ENCODE measurements at regions not wholly inside any gene's neighbourhood (a gene's known extent, or its start where the extent isn't known, plus 50 kb on each side); places are given as distances from the start of the nearest gene placed in this dataset.
"Not testable (repeated sequence)": the region's sequence is repeated elsewhere in the genome, so short reads cannot be mapped to it uniquely, and the experiment has no call there.

GRCh38 chr17:71106056-71106455 is 936.7 kb downstream of the KCNJ2 start:
- H3K4me3 ChIP-seq (ENCODE audit: low read length); H3K27me3 ChIP-seq (ENCODE audit: control insufficient read depth, insufficient read depth, low read length); H3K9me3 ChIP-seq (ENCODE audit: control insufficient read depth, insufficient read depth, low read length); DNase-seq (ENCODE audit: low read depth, low spot score); H3K36me3 ChIP-seq (ENCODE audit: control insufficient read depth, insufficient read depth, low read length); H3K27ac ChIP-seq (ENCODE audit: low read length); H3K4me1 ChIP-seq (ENCODE audit: control insufficient read depth, insufficient read depth, low read length): not testable (repeated sequence)

GRCh38 chr17:71107136-71107535 is 937.8 kb downstream of the KCNJ2 start:
- no peak for DNase-seq (ENCODE audit: low read depth, low spot score)
- H3K4me1 ChIP-seq (ENCODE audit: control insufficient read depth, insufficient read depth, low read length) = no peaks in the 10 kb centered on the region
- WGBS (ENCODE audit: insufficient coverage, insufficient read length) = no CpG with 5 or more reads among the region's 1 CpG

DNA sequence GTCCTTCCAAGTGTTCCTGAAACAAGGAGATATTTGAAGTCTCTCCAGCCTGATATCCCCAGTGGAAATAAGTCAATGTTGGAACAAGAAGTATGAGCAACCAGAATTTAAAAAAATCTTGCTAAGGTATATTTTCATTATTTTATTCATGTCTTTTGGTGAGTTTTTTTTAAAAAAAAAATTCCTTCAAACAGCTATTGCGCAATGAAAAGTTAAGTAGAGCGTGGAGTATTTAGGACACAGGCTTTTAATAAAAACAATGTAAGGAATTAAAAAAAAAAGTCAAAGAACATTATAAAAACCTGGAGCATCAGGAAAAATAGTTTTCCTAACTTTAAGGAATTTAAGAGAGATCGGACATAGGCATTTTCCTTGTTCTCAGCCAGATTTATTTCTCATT is 940.4 kb downstream of the KCNJ2 start:
- no CpG with 5 or more reads among the region's 3 CpGs for WGBS (ENCODE audit: insufficient coverage, insufficient read length)
- no peak overlapping the region for H3K27ac ChIP-seq (ENCODE audit: low read length)
- no peaks in the 10 kb centered on the region for H3K4me1 ChIP-seq (ENCODE audit: control insufficient read depth, insufficient read depth, low read length)
- H3K9me3 ChIP-seq (ENCODE audit: control insufficient read depth, insufficient read depth, low read length) = no peaks in the 10 kb centered on the region
- no peak overlapping the region for H3K4me3 ChIP-seq (ENCODE audit: low read length)
- no peaks in the 10 kb centered on the region for H3K27me3 ChIP-seq (ENCODE audit: control insufficient read depth, insufficient read depth, low read length)
- H3K36me3 ChIP-seq (ENCODE audit: control insufficient read depth, insufficient read depth, low read length) = no peaks in the 10 kb centered on the region
- DNase-seq (ENCODE audit: low read depth, low spot score) = no peak

More at GRCh38 chr17:71107136-71107535, 937.8 kb downstream of the KCNJ2 start:
- no peak overlapping the region for H3K4me3 ChIP-seq (ENCODE audit: low read length)
- H3K27ac ChIP-seq (ENCODE audit: low read length) = no peak overlapping the region
- H3K9me3 ChIP-seq (ENCODE audit: control insufficient read depth, insufficient read depth, low read length) = no peaks in the 10 kb centered on the region
- H3K27me3 ChIP-seq (ENCODE audit: control insufficient read depth, insufficient read depth, low read length) = no peaks in the 10 kb centered on the region
- no peaks in the 10 kb centered on the region for H3K36me3 ChIP-seq (ENCODE audit: control insufficient read depth, insufficient read depth, low read length)

- H3K36me3 ChIP-seq (ENCODE audit: control insufficient read depth, insufficient read depth, low read length) = no peaks in the 10 kb centered on the region
- H3K9me3 ChIP-seq (ENCODE audit: control insufficient read depth, insufficient read depth, low read length) = no peaks in the 10 kb centered on the region
- H3K4me1 ChIP-seq (ENCODE audit: control insufficient read depth, insufficient read depth, low read length) = no peaks in the 10 kb centered on the region
- no peaks in the 10 kb centered on the region for H3K27me3 ChIP-seq (ENCODE audit: control insufficient read depth, insufficient read depth, low read length)
- WGBS (ENCODE audit: insufficient coverage, insufficient read length) = no CpG with 5 or more reads among the region's 3 CpGs
- H3K4me3 ChIP-seq (ENCODE audit: low read length) = no peak overlapping the region
- no peak for DNase-seq (ENCODE audit: low read depth, low spot score)
- H3K27ac ChIP-seq (ENCODE audit: low read length) = no peak overlapping the region
Observed at GRCh38 chr17:71110326-71110725, 941.0 kb downstream of the KCNJ2 start.

GRCh38 chr17:71111460-71111859 is 942.1 kb downstream of the KCNJ2 start:
- Histone ChIP-seq H3K27me3 (ENCODE audit: control insufficient read depth, insufficient read depth, low read length) (no peaks in the 10 kb centered on the region), H3K9me3 (ENCODE audit: control insufficient read depth, insufficient read depth, low read length) (no peaks in the 10 kb centered on the region), H3K27ac (ENCODE audit: low read length) (no peak overlapping the region), H3K36me3 (ENCODE audit: control insufficient read depth, insufficient read depth, low read length) (no peaks in the 10 kb centered on the region), H3K4me3 (ENCODE audit: low read length) (no peak overlapping the region), H3K4me1 (ENCODE audit: control insufficient read depth, insufficient read depth, low read length) (no peaks in the 10 kb centered on the region)
- no peak for DNase-seq (ENCODE audit: low read depth, low spot score)
- WGBS (ENCODE audit: insufficient coverage, insufficient read length) = no CpG with 5 or more reads among the region's 2 CpGs

DNA sequence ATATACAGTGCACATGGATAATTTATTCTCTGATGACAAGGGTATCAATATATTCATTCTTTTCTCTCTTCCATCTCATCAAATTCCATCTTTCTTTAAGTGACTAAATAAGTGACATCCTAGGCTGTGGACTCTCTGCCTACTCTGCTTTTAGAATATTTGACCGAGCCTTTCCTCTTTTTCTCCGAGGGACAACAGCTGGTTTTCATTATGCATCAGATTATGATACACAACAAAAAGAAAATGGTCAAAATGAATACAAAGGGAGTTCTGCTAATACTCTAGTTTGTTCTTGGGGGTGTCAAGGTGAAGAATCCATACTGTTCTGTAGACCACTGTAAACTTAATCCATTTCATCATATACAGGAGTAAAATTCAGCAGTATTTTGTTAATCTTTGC is 942.6 kb downstream of the KCNJ2 start:
- H3K36me3 ChIP-seq (ENCODE audit: control insufficient read depth, insufficient read depth, low read length) = no peaks in the 10 kb centered on the region
- no peak overlapping the region for H3K4me3 ChIP-seq (ENCODE audit: low read length)
- H3K9me3 ChIP-seq (ENCODE audit: control insufficient read depth, insufficient read depth, low read length) = no peaks in the 10 kb centered on the region
- no peaks in the 10 kb centered on the region for H3K27me3 ChIP-seq (ENCODE audit: control insufficient read depth, insufficient read depth, low read length)
- H3K27ac ChIP-seq (ENCODE audit: low read length) = no peak overlapping the region
- WGBS (ENCODE audit: insufficient coverage, insufficient read length) = no CpG with 5 or more reads among the region's 2 CpGs
- H3K4me1 ChIP-seq (ENCODE audit: control insufficient read depth, insufficient read depth, low read length) = no peaks in the 10 kb centered on the region
- no peak for DNase-seq (ENCODE audit: low read depth, low spot score)

DNA sequence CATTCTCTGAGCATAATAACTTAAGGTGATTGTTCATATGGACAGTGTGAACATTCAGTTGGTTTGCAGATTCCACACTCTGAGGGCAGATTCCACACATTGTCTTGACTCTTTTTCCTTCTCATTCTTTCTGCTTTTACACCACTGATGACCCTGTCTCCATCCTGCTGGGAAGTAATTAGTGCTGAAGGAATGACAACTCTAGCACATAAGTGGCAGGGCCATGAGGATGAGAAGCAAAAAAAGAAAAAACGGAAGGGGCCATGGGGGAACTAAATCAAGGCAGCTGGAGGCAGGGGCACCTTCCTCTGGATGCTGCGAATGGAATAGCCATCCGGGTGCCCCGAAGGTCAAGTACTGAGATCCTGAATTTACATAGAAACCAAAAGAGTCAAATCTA is 944.0 kb downstream of the KCNJ2 start:
- no CpG with 5 or more reads among the region's 4 CpGs for whole genome bisulfite sequencing (ENCODE audit: insufficient coverage, insufficient read length)
- Histone ChIP-seq H3K27ac (ENCODE audit: low read length) (no peak overlapping the region), H3K4me3 (ENCODE audit: low read length) (no peak overlapping the region), H3K9me3 (ENCODE audit: control insufficient read depth, insufficient read depth, low read length) (no peaks in the 10 kb centered on the region), H3K27me3 (ENCODE audit: control insufficient read depth, insufficient read depth, low read length) (no peaks in the 10 kb centered on the region), H3K36me3 (ENCODE audit: control insufficient read depth, insufficient read depth, low read length) (no peaks in the 10 kb centered on the region), H3K4me1 (ENCODE audit: control insufficient read depth, insufficient read depth, low read length) (no peaks in the 10 kb centered on the region)
- DNase-seq (ENCODE audit: low read depth, low spot score) = no peak

DNA sequence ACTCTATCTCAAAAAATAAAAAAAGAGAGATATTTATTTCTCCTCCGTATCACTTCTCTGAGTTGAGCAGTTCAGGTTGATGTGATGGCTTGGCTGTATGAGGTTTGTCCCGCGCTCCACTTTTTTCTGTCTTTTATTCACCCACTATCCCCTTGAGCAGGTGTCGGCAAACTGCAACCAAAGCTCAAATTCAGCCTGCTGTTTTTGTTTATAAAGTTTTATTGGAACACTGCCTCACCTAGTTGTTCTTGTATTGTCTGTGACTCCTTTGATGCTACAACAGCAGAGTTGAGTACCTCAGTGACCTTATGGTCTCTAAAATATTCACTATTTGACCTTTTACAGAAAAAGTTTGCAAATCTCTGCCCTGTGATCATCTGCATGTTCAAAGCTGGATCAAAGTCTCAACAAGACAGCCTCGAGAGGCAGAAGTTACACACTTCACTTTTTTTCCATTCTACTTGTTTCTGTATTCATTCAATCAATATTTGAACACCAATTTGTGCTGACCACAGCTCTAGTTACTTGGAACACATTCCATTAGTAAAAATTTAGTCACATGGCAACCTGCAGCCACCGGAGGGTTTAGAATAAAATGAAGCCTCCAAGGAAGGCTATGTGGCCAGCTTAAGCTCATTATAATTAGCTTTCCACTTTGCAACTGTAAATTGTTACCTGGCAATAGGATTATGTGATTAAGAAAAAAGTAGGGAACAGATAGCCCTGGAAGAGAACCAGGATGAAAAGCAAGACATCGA is 945.8 kb downstream of the KCNJ2 start:
- no peaks in the 10 kb centered on the region for H3K27me3 ChIP-seq (ENCODE audit: control insufficient read depth, insufficient read depth, low read length)
- no peaks in the 10 kb centered on the region for H3K9me3 ChIP-seq (ENCODE audit: control insufficient read depth, insufficient read depth, low read length)
- no CpG with 5 or more reads among the region's 7 CpGs for WGBS (ENCODE audit: insufficient coverage, insufficient read length)

DNA sequence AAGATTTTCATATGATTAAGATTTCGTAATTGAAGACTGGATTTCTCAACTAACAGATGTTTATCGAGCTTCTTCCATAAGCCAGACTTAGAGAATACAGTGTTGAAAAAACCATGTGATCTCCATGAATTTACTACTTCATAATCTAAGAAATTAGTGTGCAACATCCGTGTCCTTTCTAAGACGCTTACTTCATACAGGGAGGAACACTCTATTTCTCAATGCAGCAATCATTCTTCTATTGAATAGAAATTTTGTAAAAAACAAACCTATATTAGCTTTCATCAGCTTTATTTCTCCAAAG is 946.3 kb downstream of the KCNJ2 start:
- H3K27ac ChIP-seq (ENCODE audit: low read length) = no peak overlapping the region
- no peak for DNase-seq (ENCODE audit: low read depth, low spot score)
- WGBS (ENCODE audit: insufficient coverage, insufficient read length) = no CpG with 5 or more reads among the region's 4 CpGs
- H3K4me3 ChIP-seq (ENCODE audit: low read length) = no peak overlapping the region
- no peaks in the 10 kb centered on the region for H3K9me3 ChIP-seq (ENCODE audit: control insufficient read depth, insufficient read depth, low read length)
- H3K36me3 ChIP-seq (ENCODE audit: control insufficient read depth, insufficient read depth, low read length) = no peaks in the 10 kb centered on the region
- no peaks in the 10 kb centered on the region for H3K27me3 ChIP-seq (ENCODE audit: control insufficient read depth, insufficient read depth, low read length)
- no peaks in the 10 kb centered on the region for H3K4me1 ChIP-seq (ENCODE audit: control insufficient read depth, insufficient read depth, low read length)

More for the DNA sequence above, 945.8 kb downstream of the KCNJ2 start:
- DNase-seq (ENCODE audit: low read depth, low spot score) = no peak
- no peaks in the 10 kb centered on the region for H3K4me1 ChIP-seq (ENCODE audit: control insufficient read depth, insufficient read depth, low read length)
- H3K36me3 ChIP-seq (ENCODE audit: control insufficient read depth, insufficient read depth, low read length) = no peaks in the 10 kb centered on the region
- no peak overlapping the region for H3K27ac ChIP-seq (ENCODE audit: low read length)
- H3K4me3 ChIP-seq (ENCODE audit: low read length) = no peak overlapping the region

DNA sequence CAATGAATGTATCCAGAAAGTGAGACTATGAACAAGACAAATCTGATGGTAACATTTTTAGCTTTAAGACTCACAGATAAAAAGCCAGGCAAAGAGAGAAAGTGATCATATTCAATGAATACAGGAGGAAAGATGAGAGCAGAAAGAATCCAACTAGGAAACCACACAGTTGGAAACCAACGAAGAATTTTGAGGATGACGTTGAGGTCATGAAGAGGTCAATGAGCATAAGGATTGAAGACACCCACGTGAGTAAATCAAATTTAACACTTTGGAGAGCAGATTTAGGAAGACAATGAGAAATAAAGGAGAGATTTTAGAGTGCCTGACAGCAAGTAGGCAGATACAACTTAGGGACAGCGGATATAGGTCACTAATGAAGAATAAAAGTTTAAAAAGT is 948.1 kb downstream of the KCNJ2 start:
- H3K27me3 ChIP-seq (ENCODE audit: control insufficient read depth, insufficient read depth, low read length) = no peaks in the 10 kb centered on the region
- no peak overlapping the region for H3K27ac ChIP-seq (ENCODE audit: low read length)
- H3K4me1 ChIP-seq (ENCODE audit: control insufficient read depth, insufficient read depth, low read length) = no peaks in the 10 kb centered on the region
- DNase-seq (ENCODE audit: low read depth, low spot score) = no peak
- H3K9me3 ChIP-seq (ENCODE audit: control insufficient read depth, insufficient read depth, low read length) = no peaks in the 10 kb centered on the region
- no CpG with 5 or more reads among the region's 4 CpGs for WGBS (ENCODE audit: insufficient coverage, insufficient read length)
- H3K36me3 ChIP-seq (ENCODE audit: control insufficient read depth, insufficient read depth, low read length) = no peaks in the 10 kb centered on the region
- H3K4me3 ChIP-seq (ENCODE audit: low read length) = no peak overlapping the region

DNA sequence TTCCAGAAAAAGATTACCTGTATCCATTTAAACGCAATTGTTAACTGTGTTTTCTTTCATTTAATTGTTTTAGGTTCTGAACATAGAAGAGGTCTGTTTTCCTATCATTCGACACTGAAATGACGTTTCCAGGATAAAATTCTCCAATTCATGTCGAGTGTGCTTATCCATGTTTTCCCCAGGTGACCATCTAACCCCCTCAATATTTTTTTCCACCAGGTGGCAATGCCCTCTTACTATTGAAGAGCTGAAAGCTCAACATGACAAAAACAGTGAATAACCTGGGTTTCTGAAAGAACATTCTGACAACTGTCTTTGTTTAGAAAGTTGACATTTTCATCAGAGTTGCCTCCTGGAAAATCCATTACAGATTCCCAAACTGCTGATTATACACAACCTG is 948.7 kb downstream of the KCNJ2 start:
- WGBS (ENCODE audit: insufficient coverage, insufficient read length) = no CpG with 5 or more reads among the region's 4 CpGs
- Histone ChIP-seq H3K4me3 (ENCODE audit: low read length) (no peak overlapping the region), H3K9me3 (ENCODE audit: control insufficient read depth, insufficient read depth, low read length) (no peaks in the 10 kb centered on the region), H3K36me3 (ENCODE audit: control insufficient read depth, insufficient read depth, low read length) (no peaks in the 10 kb centered on the region), H3K4me1 (ENCODE audit: control insufficient read depth, insufficient read depth, low read length) (no peaks in the 10 kb centered on the region), H3K27me3 (ENCODE audit: control insufficient read depth, insufficient read depth, low read length) (no peaks in the 10 kb centered on the region), H3K27ac (ENCODE audit: low read length) (no peak overlapping the region)
- DNase-seq (ENCODE audit: low read depth, low spot score) = no peak

All from iPS DF 6.9 (cell line).